ENCODE measurements at regions not wholly inside any gene's neighbourhood (a gene's known extent, or its start where the extent isn't known, plus 50 kb on each side); places are given as distances from the start of the nearest gene placed in this dataset.

DNA sequence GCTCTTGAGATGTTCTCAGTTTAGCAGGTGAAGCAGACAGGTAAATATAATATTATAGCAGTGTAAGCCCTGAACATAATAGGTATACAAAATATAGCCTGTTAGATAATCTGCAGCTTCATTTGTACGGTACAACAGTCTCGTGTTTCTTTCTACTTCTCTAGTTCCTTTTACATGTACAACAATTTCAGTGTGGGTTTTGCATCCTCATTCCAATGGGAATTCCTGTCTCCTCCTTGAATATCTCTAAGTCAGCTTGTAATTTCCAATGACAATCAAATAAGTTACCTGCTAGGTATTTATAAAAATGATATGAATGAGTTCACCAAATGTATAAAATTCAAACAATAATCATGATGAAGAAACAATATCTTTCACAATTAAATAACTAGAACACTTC is 330.0 kb upstream of the RND3 start:
- Histone ChIP-seq H3K4me1 (ENCODE audit: insufficient read depth, low read length, severe bottlenecking) (no peaks in the 10 kb centered on the region), H3K4me2 (ENCODE audit: low read length) (no peak overlapping the region), H3K9me3 (ENCODE audit: low read length) (no peaks in the 10 kb centered on the region), H3K27ac (ENCODE audit: low read depth, low read length, poor library complexity, severe bottlenecking) (no peak overlapping the region), H2AFZ (ENCODE audit: low read length) (no peak overlapping the region), H3F3A (ENCODE audit: insufficient read depth, low read length) (no peaks in the 10 kb centered on the region), H3K9ac (ENCODE audit: low read length) (no peak overlapping the region), H4K20me1 (ENCODE audit: insufficient read depth, low read length) (no peaks in the 10 kb centered on the region), H3K79me2 (ENCODE audit: insufficient read depth, low read length) (no peaks in the 10 kb centered on the region), H3K9me2 (ENCODE audit: low read depth, low read length) (no peaks in the 10 kb centered on the region), H3K36me3 (ENCODE audit: insufficient read depth, low read length) (no peaks in the 10 kb centered on the region), H3K4me3 (ENCODE audit: low read depth, low read length, poor library complexity, severe bottlenecking) (no peak overlapping the region), H3K27me3 (ENCODE audit: insufficient read depth, low read length) (no peaks in the 10 kb centered on the region)
- TF ChIP-seq CTCF (IDR thresholded peaks at IDR 0.05; ENCODE audit: low read length) = no peak
- no peak for TF ChIP-seq EZH2 (IDR thresholded peaks at IDR 0.05; ENCODE audit: borderline replicate concordance, low read length)

DNA sequence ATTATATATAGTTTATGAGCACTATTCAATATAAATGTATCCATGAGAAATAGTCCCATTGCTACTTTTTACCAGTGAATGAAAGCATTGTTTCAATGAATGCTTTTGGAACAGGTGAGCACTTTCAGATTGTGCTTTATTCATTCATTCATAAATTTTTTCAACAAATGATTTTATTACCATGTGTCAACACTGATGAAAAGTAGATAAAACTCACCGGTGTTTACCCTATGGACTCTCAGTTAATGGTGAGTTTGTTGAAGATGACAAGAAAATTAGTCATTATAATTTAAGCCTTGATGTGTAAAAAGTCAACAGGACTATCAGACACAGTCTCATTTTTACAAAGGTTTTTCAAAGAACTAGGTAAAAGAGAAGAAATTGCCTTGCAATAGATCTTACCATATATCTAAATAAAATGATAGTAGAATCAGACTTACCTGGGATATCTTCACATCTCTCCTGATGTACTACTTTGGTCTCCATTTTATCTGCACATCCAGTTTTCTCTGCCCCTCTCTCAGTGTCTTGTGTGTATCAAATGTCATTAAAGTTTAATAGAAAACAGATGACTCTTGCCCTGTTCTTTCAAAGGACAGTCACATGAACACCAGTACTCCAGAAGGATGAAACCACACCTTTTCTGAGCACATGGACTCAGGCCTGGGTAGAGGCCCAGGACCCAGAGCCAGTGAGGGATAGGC is 325.3 kb upstream of the RND3 start:
- no peak overlapping the region for H3K4me2 ChIP-seq (ENCODE audit: low read length)

DNA sequence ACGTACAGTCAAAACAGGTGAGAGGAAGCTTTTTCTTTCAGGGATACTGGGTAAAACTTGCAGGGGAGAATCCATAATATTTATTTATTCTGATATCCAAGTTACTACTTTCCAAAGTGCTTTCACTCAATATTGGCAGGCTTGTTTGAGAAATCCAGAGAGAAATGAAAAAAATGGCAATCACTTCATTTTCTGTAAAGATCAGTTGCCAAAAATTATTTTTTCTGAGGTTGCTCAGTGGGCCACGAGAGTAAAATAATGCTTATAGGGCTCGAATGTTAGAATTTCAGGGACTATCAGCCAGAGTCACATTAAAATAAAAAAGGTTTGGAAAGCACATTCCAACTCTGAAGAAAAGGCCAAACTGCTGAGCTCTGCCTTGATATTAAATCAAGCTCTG is 324.6 kb upstream of the RND3 start:
- Histone ChIP-seq H2AFZ (ENCODE audit: low read length) (no peak overlapping the region), H3K9ac (ENCODE audit: low read length) (no peak overlapping the region), H3K9me2 (ENCODE audit: low read depth, low read length) (no peaks in the 10 kb centered on the region), H3K27ac (ENCODE audit: low read depth, low read length, poor library complexity, severe bottlenecking) (no peak overlapping the region), H3K36me3 (ENCODE audit: insufficient read depth, low read length) (no peaks in the 10 kb centered on the region), H3K9me3 (ENCODE audit: low read length) (no peaks in the 10 kb centered on the region), H3K4me1 (ENCODE audit: insufficient read depth, low read length, severe bottlenecking) (no peaks in the 10 kb centered on the region), H3K4me3 (ENCODE audit: low read depth, low read length, poor library complexity, severe bottlenecking) (no peak overlapping the region), H3K4me2 (ENCODE audit: low read length) (no peak overlapping the region), H3F3A (ENCODE audit: insufficient read depth, low read length) (no peaks in the 10 kb centered on the region), H3K79me2 (ENCODE audit: insufficient read depth, low read length) (no peaks in the 10 kb centered on the region), H3K27me3 (ENCODE audit: insufficient read depth, low read length) (no peaks in the 10 kb centered on the region), H4K20me1 (ENCODE audit: insufficient read depth, low read length) (no peaks in the 10 kb centered on the region)
- TF ChIP-seq EZH2 (IDR thresholded peaks at IDR 0.05; ENCODE audit: borderline replicate concordance, low read length) (no peak), CTCF (IDR thresholded peaks at IDR 0.05; ENCODE audit: low read length) (no peak)

More for the DNA sequence above, 325.3 kb upstream of the RND3 start:
- Histone ChIP-seq H3K9me2 (ENCODE audit: low read depth, low read length) (no peaks in the 10 kb centered on the region), H3K27ac (ENCODE audit: low read depth, low read length, poor library complexity, severe bottlenecking) (no peak overlapping the region), H3F3A (ENCODE audit: insufficient read depth, low read length) (no peaks in the 10 kb centered on the region), H3K9me3 (ENCODE audit: low read length) (no peaks in the 10 kb centered on the region), H3K4me3 (ENCODE audit: low read depth, low read length, poor library complexity, severe bottlenecking) (no peak overlapping the region), H3K4me1 (ENCODE audit: insufficient read depth, low read length, severe bottlenecking) (no peaks in the 10 kb centered on the region), H3K9ac (ENCODE audit: low read length) (no peak overlapping the region), H3K36me3 (ENCODE audit: insufficient read depth, low read length) (no peaks in the 10 kb centered on the region), H3K27me3 (ENCODE audit: insufficient read depth, low read length) (no peaks in the 10 kb centered on the region), H3K79me2 (ENCODE audit: insufficient read depth, low read length) (no peaks in the 10 kb centered on the region), H4K20me1 (ENCODE audit: insufficient read depth, low read length) (no peaks in the 10 kb centered on the region), H2AFZ (ENCODE audit: low read length) (no peak overlapping the region)
- no peak for TF ChIP-seq EZH2 (IDR thresholded peaks at IDR 0.05; ENCODE audit: borderline replicate concordance, low read length)
- TF ChIP-seq CTCF (IDR thresholded peaks at IDR 0.05; ENCODE audit: low read length) = no peak
